Astrocyte of the hippocampus (primary cell): ENCODE measurements at regions not wholly inside any gene's neighbourhood (a gene's known extent, or its start where the extent isn't known, plus 50 kb on each side); places are given as distances from the start of the nearest gene placed in this dataset.

Source experiments
- DNase-seq: peaks from one replicate; pipeline ENCODE4 v3.0.0; 2011; ENCODE audit warnings: low read depth, low spot score

DNA sequence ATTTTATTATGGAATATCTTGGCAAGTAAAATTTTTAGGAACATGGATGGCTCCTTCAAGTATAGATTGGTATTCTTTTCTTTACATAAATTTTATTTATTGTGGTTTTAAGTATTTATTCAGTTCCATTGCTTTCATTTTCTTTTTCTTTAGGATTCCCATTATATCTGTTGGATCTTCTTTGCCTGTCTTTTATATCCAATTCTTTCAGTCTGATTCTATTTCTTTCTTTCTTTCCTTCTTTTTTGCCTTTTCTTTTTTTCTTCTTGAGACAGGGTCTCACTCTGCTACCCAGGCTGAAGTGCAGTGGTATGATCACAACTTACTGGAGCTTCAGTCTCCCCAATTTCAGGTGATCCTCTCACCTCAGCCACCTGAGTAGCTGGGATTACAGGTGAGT lies 74.2 kb upstream of the GLI3 start:
- no peak for DNase-seq

DNA sequence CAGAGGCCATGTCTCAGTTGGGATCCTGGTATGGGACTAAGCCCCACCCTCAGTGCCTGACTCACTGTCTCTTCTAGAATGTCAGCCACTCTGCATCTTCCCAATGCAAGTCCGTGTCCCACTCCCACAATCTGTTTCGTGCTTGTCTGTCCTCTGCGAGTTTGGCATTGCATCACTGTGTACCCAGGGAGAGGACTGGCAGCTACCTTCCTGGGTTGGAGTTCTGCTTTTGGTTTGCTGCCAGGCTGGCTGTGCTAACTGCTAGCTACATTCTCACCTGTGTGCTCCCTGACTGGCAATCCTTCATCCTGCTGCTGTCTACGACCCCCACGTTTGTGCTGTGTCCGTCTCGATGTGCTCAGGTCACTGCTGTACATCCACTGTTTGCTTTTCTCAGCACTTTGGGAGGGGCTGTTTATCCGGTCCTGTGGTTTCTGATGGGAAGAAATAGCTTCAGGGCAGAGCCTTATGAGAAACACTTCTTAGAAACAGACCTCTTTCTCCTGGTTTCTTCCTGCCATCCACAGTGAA lies 56.0 kb upstream of the GLI3 start:
- no peak for DNase-seq

DNA sequence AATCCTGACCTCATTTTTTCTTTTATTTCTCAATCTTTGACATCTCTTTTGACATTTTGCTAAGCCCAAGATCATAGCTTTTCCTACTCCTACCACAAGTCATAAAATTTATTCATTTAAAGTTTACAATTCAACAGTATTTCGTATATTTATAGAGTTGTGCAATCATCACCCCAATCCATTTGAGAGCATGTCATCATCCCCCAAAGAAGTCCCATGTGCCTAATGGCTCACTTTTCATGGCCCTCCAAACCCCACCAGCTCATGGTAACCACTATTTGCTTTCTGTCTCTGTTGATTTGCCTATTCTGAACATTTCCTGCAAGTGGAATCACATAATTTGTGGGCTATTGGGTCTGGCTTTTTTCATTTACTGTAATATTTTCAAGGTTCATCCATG lies 52.5 kb upstream of the GLI3 start:
- no peak for DNase-seq
